GM21447 (cell line): ENCODE measurements at regions not wholly inside any gene's neighbourhood (a gene's known extent, or its start where the extent isn't known, plus 50 kb on each side); places are given as distances from the start of the nearest gene placed in this dataset.
"Not testable (repeated sequence)": the region's sequence is repeated elsewhere in the genome, so short reads cannot be mapped to it uniquely, and the experiment has no call there.

Source experiments
- ATAC-seq: cut with Tn5 transposase; IDR thresholded peaks from one replicate; pipeline ENCODE4 v1.9.1; 2021; ENCODE audit not compliant: unreplicated experiment

DNA sequence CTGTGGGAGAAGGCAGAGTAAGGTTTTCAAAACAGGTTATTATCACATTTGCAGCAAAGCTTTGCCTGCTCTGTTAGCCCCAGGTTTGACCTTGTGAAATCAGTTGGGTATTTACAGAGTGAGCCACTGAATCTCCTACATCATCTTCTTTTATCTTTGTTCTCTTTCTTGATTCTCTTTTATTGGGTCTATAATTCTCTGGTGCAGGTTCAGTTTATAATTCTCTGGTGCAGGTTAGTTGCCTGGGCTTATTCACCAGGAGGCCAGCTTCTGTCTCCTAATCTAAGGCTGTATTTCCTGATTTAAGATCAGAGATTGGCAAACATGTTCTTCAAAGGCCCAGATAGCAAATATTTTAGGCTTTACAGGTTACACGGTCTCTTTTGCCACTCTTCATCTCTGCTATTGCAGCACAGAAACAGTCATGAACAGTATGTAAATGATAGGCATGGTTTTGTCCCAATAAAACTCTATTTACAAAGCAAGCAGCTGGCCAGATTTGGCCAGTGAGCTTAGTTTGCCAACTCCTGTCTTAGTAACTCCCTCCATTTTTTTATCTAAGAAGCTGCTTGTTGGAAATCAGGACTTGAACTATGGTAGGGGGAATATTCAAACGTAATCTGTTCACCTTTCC is 205.0 kb upstream of the RIMS1 start:
- ATAC-seq: no peak

DNA sequence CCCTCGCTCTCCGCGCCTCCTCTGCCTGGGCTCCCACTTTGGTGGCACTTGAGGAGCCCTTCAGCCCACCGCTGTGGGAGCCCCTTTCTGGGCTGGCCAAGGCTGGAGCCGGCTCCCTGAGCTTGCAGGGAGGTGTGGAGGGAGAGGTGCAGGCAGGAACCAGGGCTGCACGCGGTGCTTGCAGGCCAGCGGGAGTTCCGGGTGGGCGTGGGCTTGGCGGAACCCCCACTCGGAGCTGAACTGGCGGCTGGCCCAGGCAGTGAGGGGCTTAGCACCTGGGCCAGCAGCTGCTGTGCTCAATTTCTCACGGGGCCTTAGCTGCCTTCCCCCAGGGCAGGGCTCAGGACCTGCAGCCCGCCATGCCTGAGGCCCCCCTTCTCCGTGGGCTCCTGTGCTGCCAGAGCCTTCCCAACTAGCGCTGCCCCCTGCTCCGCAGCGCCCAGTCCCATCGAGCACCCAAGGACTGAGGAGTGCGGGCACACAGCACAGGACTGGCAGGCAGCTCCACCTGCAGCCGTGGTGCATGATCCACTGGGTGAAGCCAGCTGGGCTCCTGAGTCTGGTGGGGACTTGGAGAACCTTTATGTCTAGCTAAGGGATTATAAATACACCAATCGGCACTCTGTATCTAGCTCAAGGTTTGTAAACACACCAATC is 200.2 kb upstream of the RIMS1 start:
- ATAC-seq: not testable (repeated sequence)

DNA sequence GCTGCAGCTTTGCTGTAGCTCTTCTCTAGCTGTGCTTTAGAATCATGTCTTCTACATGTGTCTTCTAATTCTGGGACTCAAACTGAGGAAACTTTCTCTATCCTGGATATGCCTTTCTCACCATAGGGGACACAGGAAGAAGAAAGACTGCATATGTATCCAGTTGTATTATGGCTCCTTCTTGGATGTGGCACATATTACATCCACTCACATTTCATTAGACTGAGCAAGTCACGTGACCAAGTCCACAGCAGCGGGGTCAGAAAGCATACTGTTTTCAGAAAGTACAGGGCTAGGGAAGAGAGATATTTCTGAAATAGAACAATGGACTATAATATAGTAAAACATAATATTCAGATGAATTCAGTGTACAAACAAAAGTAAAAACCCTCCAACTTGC is 187.6 kb upstream of the RIMS1 start:
- ATAC-seq: no peak

DNA sequence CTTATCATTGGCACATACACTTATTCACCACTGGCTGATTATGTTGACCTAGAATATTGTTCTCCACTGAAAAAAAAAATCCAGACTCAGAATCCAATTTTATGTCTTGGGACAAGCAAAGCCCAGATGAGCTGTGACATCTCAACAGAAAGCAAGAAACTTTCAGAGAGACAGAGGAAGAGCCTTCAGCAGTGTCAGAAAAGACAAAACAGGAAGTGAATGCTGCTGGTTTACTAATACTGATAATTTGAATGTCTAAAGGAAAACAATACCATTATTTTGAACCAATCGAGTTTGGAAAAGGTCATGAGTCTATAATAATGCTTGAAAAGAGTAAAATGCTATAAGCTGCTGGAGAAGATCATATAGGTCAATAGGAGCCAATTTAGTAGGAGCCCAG is 179.8 kb upstream of the RIMS1 start:
- peak; percentile 78 for ATAC-seq

DNA sequence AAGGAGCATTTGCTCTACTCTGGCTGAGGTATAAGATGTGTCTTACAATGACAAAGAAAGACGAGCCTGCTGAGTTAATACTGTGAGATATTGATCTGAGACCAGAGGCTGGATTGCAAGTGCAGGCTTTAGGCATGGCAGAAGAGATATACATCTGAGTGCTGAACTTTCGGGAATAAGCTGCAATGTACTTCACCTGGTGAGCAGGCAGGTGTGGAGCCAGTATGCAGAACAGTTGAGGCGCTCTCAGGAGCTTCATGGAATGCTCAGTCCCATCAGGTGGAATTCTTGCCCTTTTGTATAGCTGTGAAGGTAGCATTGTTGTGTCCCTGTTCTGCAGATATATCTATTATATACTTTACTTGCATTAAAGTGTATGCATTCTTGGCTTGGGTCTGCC is 179.3 kb upstream of the RIMS1 start:
- no peak for ATAC-seq

DNA sequence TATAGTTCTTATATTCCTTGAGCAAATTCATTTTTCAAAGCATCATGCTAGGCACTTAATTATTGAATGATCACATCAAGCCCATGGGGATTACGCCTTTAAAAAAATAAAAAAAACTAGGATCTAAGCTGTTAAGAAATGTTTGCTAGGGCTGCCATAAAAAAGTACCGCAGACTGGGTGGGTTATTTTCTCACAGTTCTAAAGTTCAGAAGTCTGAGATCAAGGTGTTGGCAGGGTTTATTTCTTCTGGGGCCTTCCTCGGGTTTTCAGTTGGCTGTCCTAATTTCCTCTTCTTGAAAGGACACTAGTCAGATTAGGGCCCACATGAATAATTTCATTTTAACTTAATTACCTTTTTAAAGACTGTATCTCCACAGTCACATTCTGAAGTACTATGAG is 165.6 kb upstream of the RIMS1 start:
- ATAC-seq: no peak

DNA sequence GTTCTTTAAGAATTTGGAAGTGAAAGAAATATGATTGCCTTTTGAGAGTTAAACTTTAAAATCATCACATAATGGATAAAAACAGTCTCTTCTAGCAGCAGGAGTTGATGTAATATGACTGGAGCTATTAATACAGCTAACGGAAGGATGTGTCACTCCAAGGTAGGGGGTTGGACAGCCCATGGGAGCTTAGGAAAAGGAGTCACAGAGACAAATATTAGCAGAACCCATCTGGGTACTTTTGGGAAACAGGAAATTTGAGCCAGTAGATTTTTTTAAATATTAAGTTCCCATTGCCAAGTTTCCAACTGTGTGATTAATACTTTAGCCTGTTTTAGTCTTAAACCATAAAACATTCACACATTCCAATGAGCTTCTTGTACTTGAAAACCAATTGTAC is 164.7 kb upstream of the RIMS1 start:
- ATAC-seq: no peak

DNA sequence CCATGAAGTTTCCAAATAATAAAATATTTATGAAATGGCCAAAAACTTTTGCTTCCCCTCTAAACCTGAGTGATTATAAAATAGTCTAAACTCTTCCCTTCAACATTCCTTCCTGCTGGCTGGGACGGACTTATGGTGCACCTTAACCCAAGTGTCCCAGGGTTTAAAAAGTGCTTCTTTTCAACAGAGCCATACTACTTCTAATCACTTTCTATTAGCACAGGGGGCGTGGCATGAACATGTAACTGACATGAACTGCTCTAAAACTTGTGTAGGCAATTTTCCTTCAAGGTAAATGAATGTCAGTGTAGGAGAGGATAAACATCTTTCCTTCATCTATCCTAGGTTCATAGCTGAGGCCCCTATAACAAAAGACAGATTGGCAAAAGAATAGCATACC is 163.6 kb upstream of the RIMS1 start:
- ATAC-seq: no peak

DNA sequence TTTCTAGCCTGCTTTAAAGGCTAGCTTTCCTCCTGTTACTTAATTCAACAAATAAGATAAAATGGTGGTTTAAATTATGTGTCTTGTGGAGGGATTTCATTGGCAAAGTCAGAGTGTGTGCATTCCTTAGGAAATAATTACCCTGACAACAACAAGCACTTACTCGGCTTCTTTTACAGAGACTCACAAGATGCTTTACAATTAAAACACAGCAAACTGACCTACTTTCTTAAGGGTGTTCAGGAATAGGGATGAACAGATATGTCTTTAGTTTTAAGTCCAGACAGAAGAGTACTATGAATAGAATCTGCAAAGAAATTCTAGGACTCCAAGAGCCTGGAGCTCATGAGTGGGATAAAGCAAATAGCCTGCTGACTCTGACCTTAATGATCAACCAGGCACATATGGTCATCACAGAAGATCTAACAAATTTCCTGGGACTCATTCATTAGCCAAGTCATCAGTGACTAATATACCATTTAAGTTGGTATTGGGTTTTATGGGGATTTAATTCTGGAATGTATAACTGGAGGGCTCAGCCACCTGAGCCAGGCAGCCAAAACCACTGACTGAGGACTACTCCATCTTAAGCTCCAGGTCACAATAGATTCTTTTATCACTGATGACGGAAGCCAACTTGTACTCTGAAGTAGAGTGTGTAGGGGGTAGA is 161.8 kb upstream of the RIMS1 start:
- no peak for ATAC-seq

DNA sequence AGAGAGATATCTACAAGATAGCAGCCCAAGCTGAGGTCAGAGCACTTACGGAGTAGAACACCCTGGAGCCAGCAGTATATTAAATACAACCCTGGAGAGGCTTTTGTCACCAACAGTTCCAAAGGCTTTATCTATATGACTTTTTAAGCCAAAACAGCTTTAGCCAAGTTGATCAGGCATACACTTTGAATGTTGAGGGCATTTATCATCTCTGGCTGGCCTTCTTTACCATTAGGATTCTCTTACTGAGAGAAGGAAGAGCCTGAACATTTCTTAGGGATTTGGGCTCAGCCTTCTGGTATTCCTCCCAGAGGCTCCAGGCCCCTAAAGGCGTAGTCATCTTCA is 161.3 kb upstream of the RIMS1 start:
- ATAC-seq: no peak

DNA sequence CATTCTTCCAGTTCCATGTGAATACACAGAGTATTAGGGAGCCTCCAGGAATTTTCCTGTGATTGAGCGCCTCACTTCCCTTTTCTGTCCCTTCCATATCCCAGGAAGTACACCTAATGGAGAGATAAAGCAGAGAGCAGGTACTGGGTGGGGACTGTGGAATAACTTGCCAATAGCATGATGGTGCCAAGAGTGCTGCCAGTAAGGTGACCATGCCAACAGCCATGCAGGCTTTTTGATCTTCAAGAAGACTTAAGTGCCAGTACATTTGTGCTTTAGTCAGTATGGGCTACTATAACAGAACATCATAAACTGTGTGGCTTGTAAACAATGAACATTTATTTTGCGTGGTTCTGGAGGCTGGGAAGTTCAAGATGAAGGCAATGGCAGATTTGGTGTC is 160.2 kb upstream of the RIMS1 start:
- no peak for ATAC-seq

DNA sequence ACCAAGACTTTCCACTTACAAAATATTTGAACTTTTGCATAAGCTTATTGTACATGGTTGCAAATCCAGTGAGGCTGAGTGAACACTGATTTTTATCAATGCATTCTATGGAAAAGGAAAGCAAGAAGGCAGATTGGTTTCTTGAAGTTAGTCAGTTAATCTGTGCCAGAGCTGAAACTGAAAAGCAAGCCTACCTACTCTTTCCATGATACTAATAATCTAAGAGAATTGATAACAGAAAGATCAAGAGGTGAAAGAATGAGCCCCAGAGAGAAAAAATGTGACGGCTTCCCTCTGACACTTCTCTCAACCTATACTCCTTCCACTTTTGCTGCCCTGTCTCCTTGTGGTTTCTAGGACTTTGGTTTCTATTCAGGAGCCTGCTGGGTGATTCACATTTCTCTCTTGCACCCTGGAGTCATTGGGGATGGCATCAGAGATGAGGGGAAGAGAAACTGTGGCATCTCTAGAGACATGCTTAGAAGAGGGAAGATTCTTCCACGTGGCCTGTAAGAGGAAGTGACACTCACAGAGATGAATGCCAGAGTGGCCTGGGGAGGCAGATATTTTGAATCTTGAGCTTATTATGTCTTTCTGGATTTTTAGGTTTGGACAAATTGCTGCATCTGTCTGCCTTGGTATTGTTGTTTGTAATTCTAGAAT is 158.6 kb upstream of the RIMS1 start:
- ATAC-seq: peak; percentile 91

DNA sequence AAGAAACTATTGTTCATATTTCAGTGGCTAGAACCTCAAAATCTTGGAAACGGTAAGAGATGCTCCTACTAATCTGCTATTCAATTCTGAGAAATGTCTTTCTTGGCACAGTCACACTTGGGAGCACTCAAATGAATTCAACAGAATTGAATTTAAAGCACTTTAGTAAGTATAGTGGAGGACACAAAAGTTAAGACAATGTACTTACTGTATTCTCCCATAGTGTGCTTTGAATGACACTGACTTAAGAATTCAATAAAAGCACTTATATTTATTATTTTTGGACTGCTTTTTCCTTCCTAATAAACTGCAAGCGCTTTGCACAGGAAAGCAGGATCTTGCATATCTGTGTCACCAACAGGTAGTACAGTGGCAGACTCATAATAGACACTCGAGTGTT is 156.1 kb upstream of the RIMS1 start:
- no peak for ATAC-seq

DNA sequence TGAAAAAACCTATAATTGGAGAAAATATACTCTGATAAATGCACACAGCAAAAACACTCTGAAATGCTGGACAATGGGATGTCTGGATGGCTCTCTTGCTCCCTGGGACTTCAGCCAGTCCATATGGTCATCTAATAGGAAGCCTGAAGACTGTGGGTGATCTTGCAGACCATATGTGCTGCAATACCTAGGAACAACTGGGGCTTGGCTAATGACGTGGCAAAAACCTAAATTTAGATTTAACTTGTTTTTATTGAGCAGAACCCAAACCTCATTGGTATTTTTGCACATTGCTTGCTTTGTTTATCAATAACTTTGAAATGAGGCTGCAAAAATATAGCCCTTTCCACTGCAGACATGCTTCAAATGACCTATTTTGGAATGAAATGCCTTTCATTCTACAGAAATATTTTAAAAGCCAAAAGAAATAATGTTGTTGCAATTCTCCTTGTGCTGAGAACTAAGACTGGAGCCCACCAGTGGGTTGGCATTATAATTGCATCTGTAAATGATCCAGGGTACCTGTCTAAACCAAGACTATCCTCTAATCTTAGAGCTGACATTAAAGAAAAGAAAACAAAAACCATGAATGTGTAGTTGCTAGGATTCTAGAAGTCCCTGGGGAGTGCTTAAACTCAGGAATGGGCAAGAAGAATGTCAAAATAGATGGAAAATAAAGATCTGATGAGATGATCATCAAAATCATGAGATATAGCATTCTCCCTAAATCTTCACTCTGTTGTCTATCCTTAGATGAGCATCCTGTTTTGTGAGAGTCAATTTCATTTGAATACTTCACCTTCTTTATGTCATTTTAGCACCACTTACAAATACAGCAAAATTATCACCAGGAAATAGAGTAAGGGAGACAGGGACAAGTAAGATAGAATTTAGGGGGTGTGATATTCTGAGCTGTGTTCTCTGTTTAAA is 152.1 kb upstream of the RIMS1 start:
- no peak for ATAC-seq

DNA sequence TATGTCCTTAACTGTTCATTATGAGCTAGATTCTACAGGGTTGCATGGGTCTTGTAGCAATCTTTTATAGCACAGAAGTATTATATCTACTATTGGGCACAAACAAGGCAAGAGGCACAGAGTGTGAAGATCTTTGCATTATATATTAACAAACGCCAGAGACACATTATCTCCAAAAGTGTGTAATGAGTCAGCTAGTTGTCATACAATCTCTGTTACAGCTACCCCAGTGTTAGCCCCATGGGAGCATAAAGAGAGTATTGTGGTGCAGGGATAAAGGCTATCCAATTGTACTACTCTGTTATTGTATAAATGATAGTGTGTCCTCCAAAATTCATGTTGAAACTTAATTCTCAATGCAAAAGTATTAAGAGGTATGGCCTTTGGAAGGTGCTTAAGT is 148.4 kb upstream of the RIMS1 start:
- no peak for ATAC-seq

DNA sequence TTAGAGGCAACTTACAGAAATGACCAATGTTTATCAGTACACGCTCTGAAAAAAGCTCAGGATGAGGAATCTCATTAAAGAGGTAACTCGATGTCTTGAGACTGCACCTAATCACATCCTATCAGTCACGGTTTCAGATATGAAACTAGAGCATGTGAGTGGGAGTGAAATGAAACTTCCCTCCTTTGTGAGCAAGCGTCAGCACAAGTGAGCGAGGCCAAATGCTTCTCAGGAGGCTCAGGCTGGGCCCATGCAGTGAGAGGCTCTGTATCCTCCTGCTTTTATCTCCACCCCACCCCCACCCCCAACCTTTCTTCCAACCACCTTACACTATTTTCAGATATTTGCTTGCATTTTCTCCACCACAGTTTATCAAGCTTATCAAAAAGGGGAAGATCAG is 140.8 kb upstream of the RIMS1 start:
- no peak for ATAC-seq

DNA sequence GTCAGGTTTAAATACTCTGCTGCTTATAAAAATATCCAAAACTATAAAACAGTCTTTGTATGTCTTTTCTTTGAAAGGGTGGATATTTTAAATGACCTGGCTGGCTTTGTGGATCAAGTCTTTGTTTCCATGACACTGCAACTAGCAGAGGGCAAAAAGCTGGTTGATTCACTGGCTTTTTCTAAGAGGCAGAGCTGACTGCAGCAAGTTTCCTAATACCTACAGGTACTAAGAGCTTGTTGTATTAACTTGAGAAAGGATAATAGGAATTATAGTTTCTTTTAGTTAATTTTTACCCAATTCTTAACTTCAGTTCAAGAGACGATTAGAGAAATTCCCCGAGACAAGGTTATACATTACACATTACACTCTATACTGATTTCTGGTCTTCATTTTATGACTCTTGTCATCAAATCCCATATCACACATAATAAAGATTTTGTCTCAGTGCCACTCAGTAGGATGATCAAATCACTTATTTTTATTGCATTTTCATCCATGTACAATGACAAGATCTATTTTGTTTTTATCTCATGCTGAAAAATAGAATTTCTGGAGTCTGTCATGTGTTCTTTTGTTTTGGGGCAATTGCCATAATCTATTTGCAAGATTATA is 120.1 kb upstream of the RIMS1 start:
- no peak for ATAC-seq

DNA sequence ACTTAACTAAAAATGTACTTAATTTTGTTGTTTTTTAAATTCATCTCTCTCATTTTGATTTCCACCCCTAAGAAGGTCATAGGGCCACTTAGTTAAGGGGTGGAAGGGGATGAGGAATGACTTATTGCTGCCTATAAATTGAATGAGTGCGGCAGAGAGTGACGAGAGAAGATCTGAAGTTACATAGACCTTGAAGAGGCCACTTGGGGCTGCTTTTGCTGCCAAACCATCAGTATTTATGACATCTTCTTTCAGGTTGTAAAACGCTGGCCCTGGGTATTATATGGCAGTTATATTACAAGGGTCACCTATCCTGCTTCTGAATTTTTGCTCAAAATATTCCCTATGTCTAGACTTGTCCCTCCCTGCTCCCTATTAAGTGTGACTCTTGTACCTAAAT is 119.6 kb upstream of the RIMS1 start:
- ATAC-seq: no peak

DNA sequence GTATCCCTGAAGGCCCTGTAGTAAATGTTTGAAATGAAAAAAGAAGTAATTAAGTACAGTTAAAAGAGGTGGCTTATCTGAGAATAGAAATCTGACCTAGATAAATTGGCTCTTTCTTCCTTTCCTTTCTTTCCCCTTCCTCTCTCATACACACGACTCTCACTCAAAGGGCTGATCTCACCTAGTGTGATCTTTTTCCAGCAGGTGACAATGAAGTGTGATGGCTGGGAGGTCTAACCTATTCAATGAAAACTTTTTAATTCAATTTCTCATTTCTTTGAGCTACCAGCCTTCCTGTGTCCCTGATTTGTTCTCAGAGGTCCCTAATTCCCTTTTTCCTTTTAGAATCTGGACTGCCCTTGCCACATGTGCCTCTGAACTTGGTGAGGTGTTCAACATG is 118.0 kb upstream of the RIMS1 start:
- no peak for ATAC-seq

DNA sequence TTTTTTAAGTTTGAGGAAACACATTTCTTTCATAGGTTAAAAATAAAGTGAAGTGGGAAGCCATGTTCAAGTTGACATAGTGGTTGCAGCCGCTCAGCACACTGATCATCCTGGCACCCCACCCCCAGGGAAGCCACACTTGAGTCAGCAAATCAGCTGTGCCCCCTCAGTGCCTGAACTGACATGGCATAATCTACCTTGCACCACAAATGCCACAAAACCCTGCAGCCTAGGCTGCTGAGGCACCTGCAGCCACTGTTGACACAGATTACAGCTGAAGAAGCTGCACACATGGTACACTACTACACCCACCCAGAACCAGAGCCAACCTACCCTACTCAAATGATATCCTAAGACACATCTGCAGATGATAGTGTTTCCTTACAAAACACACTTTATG is 77.5 kb upstream of the RIMS1 start:
- no peak for ATAC-seq

DNA sequence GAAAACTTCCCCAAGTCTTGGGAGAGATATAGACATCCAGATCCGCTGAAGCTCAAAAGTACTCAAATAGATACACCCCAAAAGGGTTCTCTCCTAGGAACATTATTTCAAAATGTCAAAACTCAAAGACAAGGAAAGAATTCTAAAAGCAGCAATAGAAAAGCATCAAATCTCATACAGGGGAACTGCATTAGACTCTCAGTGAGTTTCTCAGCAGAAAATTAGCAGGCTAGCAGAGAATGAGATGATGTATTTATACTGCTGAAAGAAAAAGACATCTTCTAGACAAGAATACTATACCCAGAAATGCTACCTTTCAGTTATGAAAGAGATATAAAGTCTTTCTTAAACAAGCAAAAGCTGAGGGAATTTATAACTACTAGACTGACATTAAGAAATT is 75.5 kb upstream of the RIMS1 start:
- ATAC-seq: no peak
